ENCODE measurements at regions not wholly inside any gene's neighbourhood (a gene's known extent, or its start where the extent isn't known, plus 50 kb on each side); places are given as distances from the start of the nearest gene placed in this dataset.
"Not testable (repeated sequence)": the region's sequence is repeated elsewhere in the genome, so short reads cannot be mapped to it uniquely, and the experiment has no call there.

DNA sequence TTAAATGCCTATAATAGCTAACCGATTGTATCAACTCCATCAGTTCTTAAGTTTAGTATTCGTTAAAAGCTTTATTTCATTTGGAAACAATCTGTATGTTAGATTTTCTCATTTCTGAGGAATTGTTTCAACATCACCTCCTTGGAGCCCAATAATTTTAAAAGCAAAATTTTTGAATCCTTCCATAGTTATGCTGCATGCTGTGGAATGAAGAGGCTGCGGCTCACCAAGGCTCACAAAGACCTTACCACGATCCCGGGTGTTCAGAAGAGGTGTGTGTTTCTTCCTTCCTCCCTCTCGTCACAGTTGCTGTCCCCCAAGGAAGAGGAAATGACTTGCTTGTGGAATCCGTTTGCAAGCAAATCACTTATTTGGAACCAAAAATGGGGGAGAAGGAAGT lies 143.8 kb downstream of the FGF1 start:
- DNase-seq: no peak

DNA sequence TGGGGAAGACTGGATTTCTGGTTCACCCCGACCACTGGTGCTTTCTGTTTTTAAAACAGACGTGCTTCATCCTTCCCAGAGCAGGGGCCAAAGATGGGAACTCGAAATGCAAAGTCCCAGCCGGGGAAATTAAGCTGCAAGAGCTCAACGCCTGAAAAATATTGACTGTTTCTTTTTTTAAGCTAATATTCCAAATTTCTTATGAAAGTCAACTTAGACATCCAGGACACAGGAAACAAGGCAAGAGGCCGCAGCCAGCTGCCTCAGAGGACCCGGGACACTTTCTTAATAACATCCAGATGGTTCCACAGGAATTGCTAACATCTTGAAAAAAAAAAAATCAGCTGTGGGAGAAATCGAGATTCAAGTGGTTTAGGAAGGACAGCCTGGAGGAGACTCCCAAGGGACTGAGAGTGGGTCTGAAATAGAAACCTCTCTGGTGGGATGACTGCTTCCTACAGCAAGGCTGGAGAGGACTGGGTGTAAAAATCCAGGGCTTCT lies 144.9 kb downstream of the FGF1 start:
- no peak for DNase-seq

GRCh38 chr5:142539154-142539740 lies 146.6 kb downstream of the FGF1 start:
- DNase-seq: no peak

DNA sequence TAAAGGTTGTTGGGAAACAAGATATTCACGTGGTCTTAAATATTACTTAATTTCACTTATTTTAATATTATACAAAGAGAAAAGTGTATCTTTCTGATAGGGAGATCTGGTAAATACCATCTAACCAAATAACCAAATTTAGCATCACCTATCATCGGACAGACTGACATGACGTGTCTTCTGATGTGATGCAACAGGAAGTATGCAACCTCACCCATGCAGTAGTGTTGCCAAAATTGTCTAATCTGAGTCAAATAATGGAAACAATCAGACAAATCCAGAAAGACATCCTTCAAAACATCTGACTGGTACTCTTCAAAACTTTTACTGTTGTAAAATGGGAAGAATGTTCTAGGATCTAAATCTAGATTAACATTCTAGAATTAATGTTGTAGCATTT lies 148.0 kb downstream of the FGF1 start:
- no peak for DNase-seq

DNA sequence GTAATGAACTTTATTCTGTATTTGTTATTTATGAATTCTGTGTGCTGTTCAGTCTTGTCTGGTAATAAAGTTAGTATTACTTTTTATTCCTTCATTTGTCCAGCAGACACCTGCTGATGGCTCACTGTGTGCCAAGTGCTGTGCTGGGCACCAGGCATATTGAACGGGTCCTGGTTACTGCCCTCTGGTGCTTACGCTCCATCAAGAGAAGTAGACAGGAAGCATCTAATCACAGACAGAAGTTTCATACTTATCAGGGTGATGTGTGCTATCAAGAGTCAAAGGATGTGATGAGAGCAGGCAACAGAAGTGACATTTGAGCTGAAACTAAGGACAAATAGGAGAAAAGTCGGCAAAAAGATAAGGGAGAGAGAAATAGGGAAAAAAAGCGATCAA lies 153.1 kb downstream of the FGF1 start:
- no peak for DNase-seq

GRCh38 chr5:142531977-142532780 lies 153.7 kb downstream of the FGF1 start:
- DNase-seq: no peak

DNA sequence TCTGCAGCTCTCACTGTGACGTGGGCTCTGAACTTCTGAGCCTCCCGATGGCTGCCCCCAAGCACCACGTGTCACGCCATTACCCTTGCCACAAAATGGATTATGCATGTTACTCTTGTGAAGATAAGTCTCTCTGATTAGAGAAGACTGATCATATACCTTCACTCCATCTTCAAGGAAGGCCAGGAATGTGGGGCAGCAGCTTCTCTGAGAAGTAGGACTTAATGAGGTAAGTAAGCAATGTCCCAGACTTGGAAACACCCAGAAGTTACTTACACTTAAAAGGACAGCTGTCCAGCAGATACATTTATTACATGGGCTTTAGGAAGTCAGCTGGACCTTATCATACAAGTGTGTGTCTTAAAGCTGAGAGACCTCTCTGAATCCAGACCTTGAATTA lies 155.0 kb downstream of the FGF1 start:
- DNase-seq: no peak

DNA sequence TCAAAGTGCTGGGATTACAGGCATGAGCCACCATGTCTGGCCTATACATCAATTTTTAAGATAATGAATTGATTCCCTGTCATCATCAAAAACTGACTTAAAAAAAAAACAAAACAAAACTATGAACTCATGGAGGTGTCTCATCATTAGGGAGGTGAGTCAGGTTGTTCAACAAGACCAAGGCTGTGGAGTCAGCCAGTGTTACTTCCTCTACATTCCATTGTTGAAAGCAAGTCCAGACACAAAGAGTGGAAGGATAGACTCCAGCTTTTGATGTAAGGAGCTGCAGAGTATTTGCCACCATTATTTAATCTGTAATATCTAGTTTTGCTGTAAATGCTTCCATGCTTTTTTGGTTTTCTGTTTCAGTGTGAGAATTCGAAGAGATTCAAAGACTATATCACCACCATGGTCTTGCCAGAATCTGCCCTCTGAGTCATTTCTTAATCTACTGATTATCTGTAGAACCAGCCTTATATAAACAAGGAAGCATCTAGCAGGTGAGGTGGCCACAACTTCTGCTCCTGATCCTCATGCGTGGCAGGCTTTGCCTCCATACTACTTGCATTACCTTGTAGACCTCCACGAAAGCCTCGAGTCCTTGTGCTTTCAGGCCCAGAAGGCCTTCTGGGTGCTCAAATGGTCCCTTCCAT lies 156.1 kb downstream of the FGF1 start:
- DNase-seq: no peak

DNA sequence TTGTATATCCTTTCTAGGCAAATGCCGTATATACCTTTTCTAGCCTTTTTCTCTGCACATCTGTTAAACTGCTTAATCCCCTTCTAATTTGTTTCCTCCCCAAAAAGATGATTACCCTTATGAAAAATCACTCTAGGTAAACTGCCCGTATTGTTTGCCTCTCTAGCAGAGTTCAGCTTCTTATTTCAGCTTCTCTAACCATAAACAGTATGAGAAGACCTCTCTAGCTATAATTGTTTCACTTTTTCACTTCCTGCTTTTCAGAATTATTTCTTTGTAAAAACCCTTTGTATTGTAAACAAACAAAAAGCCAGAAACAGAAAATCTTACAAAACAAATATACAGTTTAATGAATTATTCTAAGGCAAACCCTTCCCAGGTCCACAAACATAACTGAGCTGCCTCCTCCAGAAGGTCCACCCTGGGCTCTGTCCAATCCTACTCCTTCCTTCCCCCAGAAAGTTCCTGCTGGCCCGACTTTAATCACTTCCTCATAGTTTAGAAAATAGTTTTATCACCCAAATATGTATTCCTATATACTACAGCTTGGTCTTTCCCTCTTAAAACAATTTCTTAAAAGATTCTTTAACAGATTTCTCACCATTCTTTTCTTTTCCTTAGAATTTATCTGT lies 158.1 kb downstream of the FGF1 start:
- DNase-seq: no peak

DNA sequence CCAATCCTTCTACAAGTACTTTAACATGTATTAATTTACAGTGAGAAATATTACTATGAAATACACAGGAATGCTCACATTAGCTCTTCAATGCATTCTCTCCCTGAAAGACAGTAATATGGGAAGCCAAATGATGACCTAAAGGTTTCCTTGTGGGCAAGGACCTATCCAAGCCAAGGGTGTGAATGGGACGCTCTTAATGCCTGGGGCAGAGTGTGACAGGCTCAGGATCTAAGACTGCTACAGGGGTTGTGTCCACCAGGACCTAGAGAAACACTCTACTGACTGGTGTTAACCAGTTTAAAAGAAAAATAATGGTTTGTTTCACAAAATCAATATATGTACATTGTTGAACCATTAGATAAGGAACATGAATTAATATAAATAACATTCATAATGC lies 158.7 kb downstream of the FGF1 start:
- DNase-seq: no peak

DNA sequence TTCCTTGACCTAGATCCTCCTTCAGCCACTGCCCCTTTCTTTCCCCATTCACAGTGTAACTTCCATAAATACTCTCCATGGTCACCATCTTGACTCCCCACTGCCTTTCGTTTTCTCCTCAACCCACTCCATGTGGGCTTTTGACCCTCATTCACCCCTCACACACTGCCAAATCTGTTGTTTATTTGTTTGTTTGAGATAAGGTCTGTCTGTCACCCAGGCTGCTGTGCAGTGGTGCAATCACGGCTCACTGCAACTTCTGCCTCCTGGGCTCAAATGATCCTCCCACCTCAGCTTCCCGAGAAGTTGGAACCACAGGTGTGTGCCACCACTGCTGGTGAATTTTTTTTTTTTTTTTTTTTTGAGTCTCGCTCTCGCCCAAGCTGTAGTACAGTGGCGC lies 162.9 kb downstream of the FGF1 start:
- no peak for DNase-seq

GRCh38 chr5:142521706-142522105 lies 164.2 kb downstream of the FGF1 start:
- no peak for DNase-seq

DNA sequence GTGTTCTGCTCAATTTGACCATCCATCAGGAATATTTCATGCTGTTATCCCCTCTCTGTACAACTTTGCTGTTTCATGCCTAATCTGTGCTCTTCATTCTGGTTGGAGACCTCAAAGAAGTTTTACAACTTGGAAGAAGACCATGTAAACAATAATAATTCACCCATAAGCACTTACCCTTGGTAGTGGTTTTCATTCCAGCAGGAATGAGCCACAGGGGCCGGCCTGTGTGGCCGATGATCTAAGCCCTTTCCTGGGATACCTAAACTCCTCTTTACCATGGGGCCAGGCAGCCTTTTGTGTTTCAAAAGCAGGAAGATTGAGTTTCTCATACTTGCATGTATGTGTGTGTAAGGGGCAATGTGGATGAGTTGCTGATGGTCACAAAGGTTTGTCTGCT lies 165.0 kb downstream of the FGF1 start:
- no peak for DNase-seq

DNA sequence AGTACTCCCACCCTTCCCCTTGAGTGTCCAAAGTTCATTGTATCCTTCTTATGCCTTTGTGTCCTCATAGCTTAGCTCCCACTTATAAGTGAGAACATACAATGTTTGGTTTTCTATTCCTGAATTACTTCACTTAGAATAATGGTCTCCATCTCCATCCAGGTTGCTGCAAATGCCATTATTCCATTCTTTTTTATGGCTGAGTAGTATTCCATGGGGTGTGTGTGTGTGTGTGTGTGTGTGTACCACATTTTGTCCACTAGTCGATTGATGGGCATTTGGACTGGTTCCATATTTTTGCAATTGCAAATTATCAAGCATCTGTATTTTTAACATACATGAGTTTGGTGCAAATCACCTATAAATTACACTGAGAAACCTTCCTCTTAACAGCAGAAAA lies 166.0 kb downstream of the FGF1 start:
- DNase-seq: not testable (repeated sequence)

GRCh38 chr5:142517840-142518239 lies 168.1 kb downstream of the FGF1 start:
- DNase-seq: no peak

GRCh38 chr5:142516732-142517131 lies 169.2 kb downstream of the FGF1 start:
- DNase-seq: no peak

DNA sequence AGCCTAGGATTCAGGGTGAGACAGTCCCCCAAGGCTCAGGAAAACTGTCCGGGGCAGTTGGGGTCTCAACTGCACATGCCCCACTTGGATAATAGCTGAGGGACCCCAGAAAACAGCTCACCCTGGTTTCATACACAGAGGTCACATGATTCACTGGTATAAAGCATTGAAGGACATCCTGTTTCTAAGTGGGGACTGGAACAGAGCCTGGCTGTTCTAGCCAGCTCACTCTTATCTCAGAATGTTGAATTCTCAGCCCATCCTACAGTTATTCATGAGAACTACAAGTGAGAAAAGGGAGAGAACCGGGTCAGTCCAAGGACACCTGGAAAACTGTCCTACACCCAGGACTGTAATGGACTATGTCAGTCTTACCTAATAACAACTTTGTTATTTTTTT lies 170.9 kb downstream of the FGF1 start:
- no peak for DNase-seq

DNA sequence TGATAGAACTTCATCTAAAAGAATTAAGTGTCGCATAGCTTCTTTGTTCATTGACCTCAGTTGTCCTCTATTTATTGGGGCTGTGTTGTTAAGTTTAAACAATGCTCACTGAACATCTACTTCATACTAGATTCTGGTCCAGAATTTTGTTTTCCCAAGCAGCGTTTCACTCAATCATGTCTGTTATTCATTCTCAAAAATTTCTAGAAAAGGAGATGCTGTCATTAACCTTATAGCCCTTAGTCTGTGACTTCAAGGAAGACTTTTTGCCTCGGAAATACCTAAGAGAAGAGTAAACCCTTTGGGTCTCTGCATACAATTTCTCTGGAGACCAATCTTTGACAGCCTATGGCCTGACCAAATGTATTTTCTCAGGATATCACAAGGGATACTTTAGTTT lies 171.7 kb downstream of the FGF1 start:
- no peak for DNase-seq

DNA sequence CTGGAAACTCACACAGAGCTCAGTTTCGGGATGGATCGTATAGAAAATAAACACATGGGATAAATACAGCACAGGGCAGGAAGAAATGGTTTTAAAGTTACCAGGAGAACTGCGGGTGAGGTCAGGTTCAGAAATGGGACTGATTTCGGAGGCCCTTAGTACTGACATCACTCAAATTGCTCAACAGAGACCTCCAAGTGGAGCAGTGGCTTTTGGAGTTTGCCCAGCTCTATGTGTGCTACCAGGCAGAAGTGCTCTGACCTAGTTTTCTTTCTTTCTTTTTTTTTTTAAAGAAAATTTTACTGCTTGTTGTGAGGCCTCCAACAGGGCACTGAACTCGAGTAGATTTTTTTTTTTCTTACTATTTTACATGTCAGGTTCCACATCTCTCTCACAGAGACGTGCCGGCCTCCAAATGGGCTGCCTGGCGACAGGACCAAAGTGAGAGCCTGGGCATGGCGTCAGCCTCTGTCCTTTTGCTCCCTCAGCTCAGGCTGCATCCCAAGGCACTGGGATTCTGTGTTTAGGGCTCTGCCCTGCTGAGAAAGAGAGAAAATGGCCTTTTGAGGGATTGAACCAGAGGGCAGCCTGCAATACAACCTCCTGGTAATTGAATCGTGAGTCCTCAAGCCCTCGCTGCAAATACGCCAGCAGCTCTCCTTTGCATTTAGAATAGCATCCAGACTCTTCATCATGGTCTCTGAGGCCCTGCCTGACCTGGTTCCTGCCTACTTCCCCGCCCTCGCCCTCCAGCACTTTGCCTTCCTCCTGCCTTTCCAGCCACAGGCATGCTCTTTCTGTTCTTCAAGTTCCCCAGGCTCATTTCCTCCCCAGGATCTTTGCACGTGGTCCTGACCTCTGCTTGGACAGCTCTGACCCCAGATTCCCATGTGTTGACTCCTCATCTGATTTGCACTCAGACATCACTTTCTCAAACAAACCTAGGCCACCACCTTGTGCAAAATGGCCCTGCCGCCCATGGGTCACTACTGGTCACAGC lies 173.5 kb downstream of the FGF1 start:
- no peak for DNase-seq

GRCh38 chr5:142511358-142511757 lies 174.5 kb downstream of the FGF1 start:
- no peak for DNase-seq

DNA sequence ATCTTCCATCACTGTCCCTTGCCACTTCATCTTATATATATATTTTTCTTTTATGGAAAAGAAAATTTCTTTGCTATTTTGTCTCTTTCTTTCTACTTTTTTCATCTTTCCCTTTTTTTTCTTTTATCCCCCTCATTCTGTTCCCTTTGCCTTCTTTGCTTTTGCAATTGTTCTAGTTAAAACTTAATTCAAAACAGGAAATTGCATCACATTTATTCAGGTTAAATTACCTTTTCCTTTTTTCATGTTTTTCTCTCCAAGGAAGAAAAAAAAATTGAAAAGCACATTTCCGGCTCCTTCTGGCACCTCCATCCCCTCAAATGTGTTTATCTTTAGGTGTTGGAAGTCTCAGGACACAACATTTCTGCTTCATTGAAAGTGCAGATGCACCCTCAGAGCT lies 176.9 kb downstream of the FGF1 start:
- no peak for DNase-seq

- DNase-seq: no peak
Observed at GRCh38 chr5:142508591-142508990, 177.3 kb downstream of the FGF1 start.

Measured in cerebellar nuclear complex (tissue), 1 donor.